ENCODE measurements at regions not wholly inside any gene's neighbourhood (a gene's known extent, or its start where the extent isn't known, plus 50 kb on each side); places are given as distances from the start of the nearest gene placed in this dataset.

- no peak for TF ChIP-seq CTCF (conservative IDR thresholded peaks at IDR 0.05; ENCODE audit: low read length)
- no peak for TF ChIP-seq EZH2phosphoT487 (IDR thresholded peaks at IDR 0.05; ENCODE audit: borderline replicate concordance)
- no peaks in the 10 kb centered on the region for H4K20me1 ChIP-seq (ENCODE audit: insufficient read depth, low read length, poor library complexity, severe bottlenecking)
Measured at GRCh38 chr1:55746710-55747109, 531.5 kb upstream of the USP24 start.

GRCh38 chr1:55741516-55741915, 526.4 kb upstream of the USP24 start:
- Histone ChIP-seq H3K4me1 (ENCODE audit: insufficient read depth, low read length, poor library complexity, severe bottlenecking) (no peaks in the 10 kb centered on the region), H3K4me3 (ENCODE audit: low read length, poor library complexity, severe bottlenecking) (no peak overlapping the region), H3K9ac (ENCODE audit: low read depth, low read length, poor library complexity, severe bottlenecking) (no peak overlapping the region), H3F3A (ENCODE audit: low read depth) (no peaks in the 10 kb centered on the region), H3K36me3 (ENCODE audit: insufficient read depth, low read length) (no peaks in the 10 kb centered on the region), H4K20me1 (ENCODE audit: insufficient read depth, low read length, poor library complexity, severe bottlenecking) (no peaks in the 10 kb centered on the region), H2AFZ (ENCODE audit: low read length) (no peak overlapping the region), H3K4me2 (ENCODE audit: low read depth, low read length, poor library complexity, severe bottlenecking) (no peak overlapping the region), H3K9me3 (ENCODE audit: insufficient read depth, low read depth, low read length) (no peaks in the 10 kb centered on the region), H3K9me2 (replicated peaks; ENCODE audit: low read depth, low read length) (no peaks in the 10 kb centered on the region), H3K27me3 (ENCODE audit: insufficient read depth, low read length, poor library complexity, severe bottlenecking) (no peaks in the 10 kb centered on the region), H3K79me2 (ENCODE audit: insufficient read depth, low read length) (no peaks in the 10 kb centered on the region)
- TF ChIP-seq CTCF (conservative IDR thresholded peaks at IDR 0.05; ENCODE audit: low read length) (no peak), EZH2phosphoT487 (IDR thresholded peaks at IDR 0.05; ENCODE audit: borderline replicate concordance) (no peak)

More at GRCh38 chr1:55746710-55747109, 531.5 kb upstream of the USP24 start:
- Histone ChIP-seq H2AFZ (ENCODE audit: low read length) (no peak overlapping the region), H3K27me3 (ENCODE audit: insufficient read depth, low read length, poor library complexity, severe bottlenecking) (no peaks in the 10 kb centered on the region), H3K4me3 (ENCODE audit: low read length, poor library complexity, severe bottlenecking) (no peak overlapping the region), H3K9me2 (replicated peaks; ENCODE audit: low read depth, low read length) (no peaks in the 10 kb centered on the region), H3K4me2 (ENCODE audit: low read depth, low read length, poor library complexity, severe bottlenecking) (no peak overlapping the region), H3F3A (ENCODE audit: low read depth) (no peaks in the 10 kb centered on the region), H3K9ac (ENCODE audit: low read depth, low read length, poor library complexity, severe bottlenecking) (no peak overlapping the region), H3K9me3 (ENCODE audit: insufficient read depth, low read depth, low read length) (no peaks in the 10 kb centered on the region), H3K79me2 (ENCODE audit: insufficient read depth, low read length) (no peaks in the 10 kb centered on the region), H3K36me3 (ENCODE audit: insufficient read depth, low read length) (no peaks in the 10 kb centered on the region), H3K4me1 (ENCODE audit: insufficient read depth, low read length, poor library complexity, severe bottlenecking) (no peaks in the 10 kb centered on the region)

GRCh38 chr1:55735106-55735505, 519.9 kb upstream of the USP24 start:
- Histone ChIP-seq H3K9me2 (replicated peaks; ENCODE audit: low read depth, low read length) (no peaks in the 10 kb centered on the region), H3K36me3 (ENCODE audit: insufficient read depth, low read length) (no peaks in the 10 kb centered on the region), H3K4me1 (ENCODE audit: insufficient read depth, low read length, poor library complexity, severe bottlenecking) (no peaks in the 10 kb centered on the region), H3K27me3 (ENCODE audit: insufficient read depth, low read length, poor library complexity, severe bottlenecking) (no peaks in the 10 kb centered on the region), H3F3A (ENCODE audit: low read depth) (no peaks in the 10 kb centered on the region), H3K9ac (ENCODE audit: low read depth, low read length, poor library complexity, severe bottlenecking) (no peak overlapping the region), H2AFZ (ENCODE audit: low read length) (no peak overlapping the region), H3K4me3 (ENCODE audit: low read length, poor library complexity, severe bottlenecking) (no peak overlapping the region), H3K4me2 (ENCODE audit: low read depth, low read length, poor library complexity, severe bottlenecking) (no peak overlapping the region), H4K20me1 (ENCODE audit: insufficient read depth, low read length, poor library complexity, severe bottlenecking) (no peaks in the 10 kb centered on the region), H3K9me3 (ENCODE audit: insufficient read depth, low read depth, low read length) (no peaks in the 10 kb centered on the region), H3K79me2 (ENCODE audit: insufficient read depth, low read length) (no peaks in the 10 kb centered on the region)
- no peak for TF ChIP-seq CTCF (conservative IDR thresholded peaks at IDR 0.05; ENCODE audit: low read length)
- no peak for TF ChIP-seq EZH2phosphoT487 (IDR thresholded peaks at IDR 0.05; ENCODE audit: borderline replicate concordance)

Data from Loucy (cell line).